Posterior cingulate gyrus (tissue), 11 donors: ENCODE measurements at regions not wholly inside any gene's neighbourhood (a gene's known extent, or its start where the extent isn't known, plus 50 kb on each side); places are given as distances from the start of the nearest gene placed in this dataset.

Experiments
- DNase-seq, 10 donors: peaks; one replicate each; pipeline versions ENCODE4 v3.0.0 to v3.0.0-alpha.2; 2020 to 2021; ENCODE audit warnings: mixed read lengths in 3 of 10
- intact Hi-C: fragments of 100-400 bp; cut with DNase I; formaldehyde crosslinking; loops from one replicate; pipeline ENCODE4 v1.15.1; 2023

DNA sequence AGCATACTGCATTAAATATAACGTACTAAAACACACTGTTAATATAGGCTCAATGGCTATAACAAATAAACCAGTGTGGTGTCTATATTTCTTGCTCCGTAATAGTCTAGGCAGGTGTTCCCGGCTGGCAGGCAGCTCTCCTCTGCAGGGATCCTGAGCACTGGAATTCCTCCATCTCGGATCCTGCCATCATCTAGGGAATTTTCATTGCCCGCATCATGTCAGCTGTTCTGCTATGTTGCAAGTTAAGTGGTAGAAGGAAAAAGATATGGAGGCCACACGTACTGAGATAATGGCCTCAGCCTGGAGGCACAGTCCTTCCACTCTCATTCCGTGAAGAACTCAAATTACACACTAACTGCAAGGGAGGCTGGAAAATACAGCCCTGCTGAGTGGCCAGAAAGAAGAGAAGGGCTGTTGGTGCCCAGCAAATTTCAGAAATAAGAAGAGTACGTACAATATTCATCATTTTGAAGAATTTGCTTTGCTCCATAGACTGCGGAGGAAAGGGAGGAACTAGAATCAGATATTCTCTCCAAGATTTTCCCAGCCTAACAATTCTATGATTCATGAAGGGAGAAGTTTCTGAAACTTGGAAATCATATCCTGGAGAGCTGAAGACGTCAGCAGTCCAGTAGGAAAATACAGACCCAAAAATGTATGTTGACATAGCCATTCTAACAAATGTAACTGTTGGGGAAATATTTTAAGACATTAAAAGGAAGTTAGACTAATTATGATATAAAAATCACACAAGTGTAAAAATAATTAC is 263.3 kb downstream of the MRPL39 start:
- intact Hi-C loops, result no loop called here
- DNase-seq, result no peak

GRCh38 chr21:25342816-25343215 is 264.5 kb downstream of the MRPL39 start:
- DNase-seq, result no peak
- intact Hi-C loops, result no loop called here

DNA sequence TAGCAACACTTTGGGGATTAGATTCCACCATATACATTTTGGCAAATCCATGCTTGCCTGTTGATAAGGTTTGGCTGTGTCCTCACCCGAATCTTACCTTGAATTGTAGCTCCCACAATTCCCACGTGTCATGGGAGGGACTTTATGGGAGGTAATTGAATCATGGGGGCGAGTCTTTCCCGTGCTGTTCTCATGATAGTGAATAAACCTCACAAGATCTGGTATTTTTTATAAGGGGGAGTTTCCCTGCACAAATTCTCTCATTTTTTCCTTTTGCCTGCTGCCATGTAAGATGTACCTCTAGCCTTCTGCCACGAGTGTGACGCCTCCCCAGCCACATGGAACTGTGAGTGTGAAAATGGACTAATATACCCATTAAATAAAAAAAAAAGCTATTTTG is 265.3 kb downstream of the MRPL39 start:
- intact Hi-C loops, result no loop called here

GRCh38 chr21:25338415-25338814 is 268.9 kb downstream of the MRPL39 start:
- intact Hi-C loops, result no loop called here
- DNase-seq, result no peak

More for the DNA sequence above, 265.3 kb downstream of the MRPL39 start:
- DNase-seq, result no peak

DNA sequence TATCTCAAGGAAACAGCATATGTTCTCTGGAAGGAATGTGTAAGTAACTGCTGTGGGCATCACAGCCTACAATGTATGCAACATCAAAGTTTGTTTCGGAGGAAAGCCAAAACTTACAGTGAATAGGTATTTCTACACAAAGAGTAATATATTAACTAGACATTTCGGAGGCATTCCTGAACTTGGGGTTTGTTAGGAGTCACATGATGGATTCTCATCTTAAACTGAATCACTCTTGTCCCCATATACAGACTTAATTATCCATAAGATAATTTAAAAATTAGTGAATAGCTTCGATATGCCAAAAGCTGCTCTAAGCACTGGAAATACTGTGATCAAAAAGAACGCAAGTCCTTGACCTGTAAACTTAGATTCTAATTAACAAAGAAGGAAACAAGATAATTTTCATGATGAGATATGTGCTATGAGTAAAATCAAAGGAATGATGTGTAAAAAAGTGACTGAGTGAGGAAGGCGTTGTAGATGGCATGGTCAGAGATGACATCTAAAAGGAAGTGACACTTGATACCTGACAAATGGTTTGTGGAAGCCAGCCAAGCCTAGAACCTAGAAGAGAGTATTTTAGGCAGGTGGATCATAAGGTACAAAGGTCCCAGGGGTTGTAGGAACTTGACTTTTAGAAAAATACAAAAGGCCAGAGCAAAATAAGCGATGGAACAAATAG is 273.1 kb downstream of the MRPL39 start:
- DNase-seq, result no peak
- intact Hi-C loops, result no loop called here

- DNase-seq, result no peak
- intact Hi-C loops, result no loop called here
These were observed 276.0 kb downstream of the MRPL39 start for GRCh38 chr21:25331286-25331685.

DNA sequence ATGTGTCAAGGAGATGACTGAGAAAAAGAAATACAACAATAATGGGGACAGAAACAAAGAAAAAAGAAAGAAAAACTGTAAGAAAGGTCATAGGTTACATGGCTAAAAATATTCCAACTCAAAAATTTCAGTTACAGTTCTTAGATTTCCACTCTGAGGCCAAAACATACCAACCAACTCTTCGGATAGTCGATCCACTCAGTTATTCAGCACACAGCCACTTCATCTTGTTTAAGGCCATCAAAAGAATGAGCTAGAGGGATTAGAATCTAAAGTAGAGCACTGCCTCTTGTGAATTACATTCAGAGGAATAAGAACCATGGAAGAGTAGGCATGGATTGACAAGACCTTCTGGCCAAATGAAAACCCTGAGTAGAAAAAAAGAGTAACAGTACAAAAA is 277.0 kb downstream of the MRPL39 start:
- DNase-seq, result no peak
- intact Hi-C loops, result no loop called here

DNA sequence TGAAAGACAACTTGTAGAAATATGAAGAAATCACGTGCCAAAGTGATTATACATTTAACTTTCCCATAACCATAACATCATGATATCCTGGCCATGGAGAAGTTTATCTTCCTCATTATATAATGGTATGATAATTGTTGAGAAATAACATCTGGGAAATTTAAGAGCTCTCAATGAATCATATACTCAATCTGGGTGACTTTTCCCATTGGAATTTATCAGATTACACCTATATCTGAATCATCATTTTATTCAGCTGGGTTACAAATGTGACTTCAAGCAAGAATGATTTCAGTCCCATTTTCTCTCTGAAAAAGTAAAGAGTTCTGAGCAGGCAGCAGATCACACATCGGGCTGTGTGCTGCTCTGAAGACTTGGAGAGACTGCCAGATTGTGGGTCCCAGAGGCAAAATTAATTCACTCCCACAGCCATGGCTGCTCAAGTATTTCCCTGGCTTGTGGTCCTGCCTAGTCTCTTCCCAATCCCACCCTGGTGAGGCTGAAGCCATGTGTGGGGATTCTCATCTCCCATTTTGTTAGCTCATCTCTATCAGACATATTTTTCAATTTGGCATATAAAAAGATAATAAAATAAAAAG is 278.0 kb downstream of the MRPL39 start:
- DNase-seq, result no peak
- intact Hi-C loops, result no loop called here

DNA sequence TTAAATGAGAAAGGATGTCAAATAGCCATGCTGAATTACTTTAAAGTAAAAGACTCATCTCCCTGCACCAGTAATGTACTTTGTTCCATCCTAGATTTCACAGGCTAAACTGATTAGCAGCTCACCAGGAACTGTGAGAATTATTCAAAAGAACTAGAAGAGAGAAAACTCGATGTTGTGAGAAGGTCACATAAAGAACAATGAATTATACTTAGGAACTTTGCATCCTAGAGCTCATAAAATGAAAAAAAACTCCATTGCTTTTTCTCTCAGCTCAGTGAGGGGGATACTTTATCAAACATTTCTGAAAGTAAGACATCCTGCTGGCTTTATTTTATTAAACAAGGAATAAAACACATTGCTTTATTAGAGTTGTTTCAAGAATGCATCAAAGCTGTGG is 278.5 kb downstream of the MRPL39 start:
- DNase-seq, result no peak
- intact Hi-C loops, result no loop called here

DNA sequence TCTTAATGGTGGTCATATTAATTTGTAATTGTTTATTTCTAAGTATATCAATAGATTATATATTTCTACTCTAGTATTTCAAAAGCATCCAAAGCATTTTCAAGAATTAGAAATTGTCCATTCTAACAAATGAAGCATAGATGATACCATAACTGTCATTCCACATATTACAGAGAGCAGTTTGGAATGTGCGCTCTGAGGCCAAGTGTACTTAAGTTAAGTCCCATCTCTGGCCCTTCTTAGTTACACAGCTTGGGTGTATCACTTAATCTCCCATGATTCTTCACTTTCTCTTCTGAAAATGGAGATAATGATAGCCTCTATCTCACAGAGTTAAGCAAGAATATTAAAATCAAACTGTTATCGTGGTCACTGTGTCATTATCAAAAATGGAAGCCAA is 281.1 kb downstream of the MRPL39 start:
- no peak for DNase-seq
- intact Hi-C loops, result no loop called here

DNA sequence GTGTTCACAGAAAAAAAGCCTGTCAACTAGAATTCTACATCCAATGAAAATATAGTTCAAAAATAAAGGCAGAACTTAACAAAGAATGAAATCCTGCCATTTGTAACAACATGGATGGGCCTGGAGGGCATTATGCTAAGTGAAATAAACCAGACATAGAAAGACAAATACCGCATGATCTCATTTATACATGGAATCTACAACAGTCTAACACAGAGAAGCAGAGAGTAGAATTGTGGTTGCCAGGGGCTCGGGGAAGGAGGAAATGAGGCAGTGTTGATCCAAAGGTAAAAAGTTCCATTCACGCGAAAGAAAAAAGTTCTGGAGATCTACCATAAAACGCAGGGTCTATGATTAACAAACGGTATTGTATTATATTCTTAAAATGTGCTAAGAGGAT is 282.6 kb downstream of the MRPL39 start:
- intact Hi-C loops, result no loop called here
- DNase-seq, result no peak

- intact Hi-C loops, result no loop called here
- DNase-seq, result no peak
These were observed 283.8 kb downstream of the MRPL39 start for GRCh38 chr21:25323356-25323949.

DNA sequence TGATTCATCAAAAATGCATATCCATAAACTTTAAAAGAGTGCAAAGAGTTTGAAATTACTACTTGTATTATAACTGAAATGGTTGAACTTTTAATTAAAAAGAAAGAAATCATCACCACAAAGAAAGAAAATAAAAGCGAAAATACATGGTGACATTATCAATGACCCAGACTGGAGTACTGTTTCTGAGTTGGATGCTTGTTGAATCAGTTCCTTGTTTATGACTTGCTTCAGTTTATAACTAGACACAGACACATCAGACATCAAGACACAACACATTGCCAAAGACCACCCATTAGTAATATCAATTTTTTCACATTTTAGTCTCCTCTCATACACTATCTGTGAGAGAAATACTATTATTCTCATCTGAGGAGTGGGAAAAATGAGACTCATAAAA is 293.0 kb downstream of the MRPL39 start:
- intact Hi-C loops, result no loop called here
- no peak for DNase-seq

GRCh38 chr21:25313829-25314228 is 293.5 kb downstream of the MRPL39 start:
- intact Hi-C loops, result no loop called here
- no peak for DNase-seq

DNA sequence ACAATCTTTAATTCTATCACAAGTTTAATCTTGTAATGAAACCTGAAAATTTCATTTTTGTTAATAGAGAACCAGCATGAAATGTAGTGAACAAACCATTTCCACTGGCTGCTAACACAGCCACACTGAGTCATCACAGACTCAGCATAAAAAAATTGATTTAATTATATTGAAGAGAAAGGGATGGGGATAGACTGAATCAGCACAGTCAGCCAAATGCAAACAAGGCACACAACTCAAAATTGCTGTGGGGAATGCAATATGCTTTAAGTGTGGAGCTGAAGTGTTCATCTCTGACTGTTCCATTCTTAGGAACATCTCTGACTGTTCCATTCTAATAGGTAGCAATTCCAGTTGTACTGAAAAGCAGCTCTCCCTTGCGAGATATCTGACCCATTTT is 299.8 kb downstream of the MRPL39 start:
- intact Hi-C loops, result no loop called here
- no peak for DNase-seq

- DNase-seq, result no peak
- intact Hi-C loops, result no loop called here
These were observed 302.7 kb downstream of the MRPL39 start for GRCh38 chr21:25304611-25305010.

GRCh38 chr21:25300632-25301031 is 306.6 kb downstream of the MRPL39 start:
- intact Hi-C loops, result no loop called here
- no peak for DNase-seq

DNA sequence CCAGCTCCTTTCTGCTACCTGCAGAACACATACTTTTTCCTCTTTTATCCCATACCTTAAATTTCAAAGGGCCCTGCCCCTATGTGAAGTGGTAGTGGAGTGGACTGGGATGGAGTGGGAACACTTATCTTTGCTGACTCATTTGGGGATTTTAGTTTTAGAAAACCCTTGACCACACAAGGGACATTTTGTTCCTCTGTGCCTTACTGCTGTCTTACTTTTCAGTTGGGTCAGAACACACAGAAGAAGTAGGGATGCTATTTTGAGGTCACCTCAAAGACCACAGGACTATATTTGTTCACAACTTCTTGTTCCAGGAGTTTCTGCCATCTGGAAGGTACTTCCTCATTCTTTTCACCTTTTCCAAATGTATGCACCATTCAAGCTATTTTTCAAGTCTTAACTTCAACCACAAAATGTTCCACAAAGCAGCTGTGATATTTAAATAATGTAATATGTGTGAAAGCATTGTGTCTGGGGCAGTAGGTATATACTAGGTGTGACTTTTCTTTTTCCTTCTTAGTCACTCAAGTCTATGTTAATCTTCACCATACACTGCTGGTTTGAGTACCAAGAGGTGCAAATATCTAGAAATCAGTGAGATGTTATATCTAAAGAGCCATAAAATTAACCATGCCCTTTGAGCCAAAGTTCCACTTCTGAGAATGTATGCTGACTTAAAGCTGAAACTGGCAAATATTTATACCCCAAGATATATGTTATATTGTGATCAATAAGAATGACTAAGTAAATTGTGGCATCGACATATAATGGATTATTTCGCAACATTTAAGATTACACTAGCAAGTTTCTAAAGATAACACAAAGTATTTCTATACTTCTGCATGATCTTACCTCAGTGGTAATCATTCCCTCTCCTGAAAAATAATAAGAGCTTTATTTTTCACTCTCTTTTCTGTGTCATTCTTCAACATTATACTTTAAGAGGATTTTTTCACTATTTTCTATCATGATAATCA is 308.5 kb downstream of the MRPL39 start:
- DNase-seq, result no peak
- intact Hi-C loops, result no loop called here

DNA sequence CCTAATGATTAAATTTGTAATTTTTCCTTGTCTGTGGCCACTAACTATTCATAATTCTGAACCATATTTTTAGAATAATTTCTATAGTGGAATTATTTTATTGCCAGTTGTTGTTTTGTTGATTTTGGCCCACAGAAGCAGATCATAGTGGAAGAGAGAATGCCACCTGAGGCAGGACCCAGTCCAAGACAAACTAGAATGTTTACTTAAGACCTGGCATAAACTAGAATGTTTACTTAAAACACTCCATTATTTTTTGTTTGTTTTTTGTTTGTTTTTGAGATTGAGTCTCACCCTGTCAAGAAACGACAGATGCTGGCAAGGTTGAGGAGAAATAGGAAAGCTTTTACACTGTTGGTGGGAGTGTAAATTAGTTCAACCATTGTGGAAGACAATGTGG is 310.2 kb downstream of the MRPL39 start:
- no peak for DNase-seq
- intact Hi-C loops, result no loop called here

- DNase-seq, result no peak
These were observed 311.0 kb downstream of the MRPL39 start for GRCh38 chr21:25296252-25296651.

More at GRCh38 chr21:25296252-25296651, 311.0 kb downstream of the MRPL39 start:
- intact Hi-C loops, result no loop called here
